ENCODE measurements at regions not wholly inside any gene's neighbourhood (a gene's known extent, or its start where the extent isn't known, plus 50 kb on each side); places are given as distances from the start of the nearest gene placed in this dataset.

- Histone ChIP-seq H3K4me3 (ENCODE audit: low read depth in 1 of 2, low read length in 2 of 2) (no peak overlapping the region), H3K9me3 (ENCODE audit: control insufficient read depth in 1 of 2, low read length in 2 of 2) (no peaks in the 10 kb centered on the region), H3K9ac (ENCODE audit: low read depth in 1 of 2, low read length in 2 of 2) (no peak overlapping the region), H3K4me1 (ENCODE audit: control insufficient read depth in 1 of 2, insufficient read depth in 2 of 2, low read length in 2 of 2) (no peaks in the 10 kb centered on the region), H3K27ac (ENCODE audit: low read depth, low read length) (no peak overlapping the region), H3K36me3 (ENCODE audit: control insufficient read depth in 1 of 2, insufficient read depth in 2 of 2, low read length in 2 of 2) (no peaks in the 10 kb centered on the region), H3K27me3 (ENCODE audit: control insufficient read depth in 1 of 2, insufficient read depth in 2 of 2, low read length in 2 of 2) (no peaks in the 10 kb centered on the region)
These were observed 355.8 kb upstream of the IL12A start for GRCh38 chr3:159632851-159633250.

DNA sequence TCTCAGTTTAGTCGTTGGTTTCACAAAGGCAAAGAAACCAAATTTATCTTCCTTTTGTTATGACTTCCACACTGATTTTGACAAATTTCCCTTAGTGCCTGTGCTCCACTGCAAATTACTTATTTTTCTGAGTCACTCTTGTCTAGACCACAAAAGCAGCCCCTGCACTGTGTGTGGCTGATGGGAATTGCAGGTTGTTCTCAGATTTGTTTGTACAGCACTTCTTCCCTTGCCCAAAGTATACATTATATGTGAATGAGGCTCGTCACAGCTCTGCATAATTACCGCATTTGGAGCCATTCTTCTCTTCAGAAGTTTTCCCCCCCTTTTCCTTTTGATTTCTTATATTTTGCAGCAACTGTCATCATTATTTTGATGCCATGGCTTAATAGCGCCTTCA is 354.2 kb upstream of the IL12A start:
- no peaks in the 10 kb centered on the region for H3K9me3 ChIP-seq (ENCODE audit: control insufficient read depth in 1 of 2, low read length in 2 of 2)
- no peak overlapping the region for H3K4me3 ChIP-seq (ENCODE audit: low read depth in 1 of 2, low read length in 2 of 2)
- H3K27me3 ChIP-seq (ENCODE audit: control insufficient read depth in 1 of 2, insufficient read depth in 2 of 2, low read length in 2 of 2), result no peaks in the 10 kb centered on the region

GRCh38 chr3:159635047-159635641 is 353.5 kb upstream of the IL12A start:
- no peaks in the 10 kb centered on the region for H3K4me1 ChIP-seq (ENCODE audit: control insufficient read depth in 1 of 2, insufficient read depth in 2 of 2, low read length in 2 of 2)
- no peak overlapping the region for H3K27ac ChIP-seq (ENCODE audit: low read depth, low read length)
- H3K9ac ChIP-seq (ENCODE audit: low read depth in 1 of 2, low read length in 2 of 2), result no peak overlapping the region
- no peaks in the 10 kb centered on the region for H3K27me3 ChIP-seq (ENCODE audit: control insufficient read depth in 1 of 2, insufficient read depth in 2 of 2, low read length in 2 of 2)
- H3K36me3 ChIP-seq (ENCODE audit: control insufficient read depth in 1 of 2, insufficient read depth in 2 of 2, low read length in 2 of 2), result no peaks in the 10 kb centered on the region
- H3K4me3 ChIP-seq (ENCODE audit: low read depth in 1 of 2, low read length in 2 of 2), result no peak overlapping the region
- H3K9me3 ChIP-seq (ENCODE audit: control insufficient read depth in 1 of 2, low read length in 2 of 2), result no peaks in the 10 kb centered on the region

More for the DNA sequence above, 354.2 kb upstream of the IL12A start:
- Histone ChIP-seq H3K9ac (ENCODE audit: low read depth in 1 of 2, low read length in 2 of 2) (no peak overlapping the region), H3K4me1 (ENCODE audit: control insufficient read depth in 1 of 2, insufficient read depth in 2 of 2, low read length in 2 of 2) (no peaks in the 10 kb centered on the region), H3K27ac (ENCODE audit: low read depth, low read length) (no peak overlapping the region), H3K36me3 (ENCODE audit: control insufficient read depth in 1 of 2, insufficient read depth in 2 of 2, low read length in 2 of 2) (no peaks in the 10 kb centered on the region)

- H3K4me3 ChIP-seq (ENCODE audit: low read depth in 1 of 2, low read length in 2 of 2), result no peak overlapping the region
- H3K9ac ChIP-seq (ENCODE audit: low read depth in 1 of 2, low read length in 2 of 2), result no peak overlapping the region
- no peaks in the 10 kb centered on the region for H3K4me1 ChIP-seq (ENCODE audit: control insufficient read depth in 1 of 2, insufficient read depth in 2 of 2, low read length in 2 of 2)
- H3K27ac ChIP-seq (ENCODE audit: low read depth, low read length), result no peak overlapping the region
- H3K27me3 ChIP-seq (ENCODE audit: control insufficient read depth in 1 of 2, insufficient read depth in 2 of 2, low read length in 2 of 2), result no peaks in the 10 kb centered on the region
- H3K36me3 ChIP-seq (ENCODE audit: control insufficient read depth in 1 of 2, insufficient read depth in 2 of 2, low read length in 2 of 2), result no peaks in the 10 kb centered on the region
- no peaks in the 10 kb centered on the region for H3K9me3 ChIP-seq (ENCODE audit: control insufficient read depth in 1 of 2, low read length in 2 of 2)
These were observed 350.6 kb upstream of the IL12A start for GRCh38 chr3:159637883-159638542.

DNA sequence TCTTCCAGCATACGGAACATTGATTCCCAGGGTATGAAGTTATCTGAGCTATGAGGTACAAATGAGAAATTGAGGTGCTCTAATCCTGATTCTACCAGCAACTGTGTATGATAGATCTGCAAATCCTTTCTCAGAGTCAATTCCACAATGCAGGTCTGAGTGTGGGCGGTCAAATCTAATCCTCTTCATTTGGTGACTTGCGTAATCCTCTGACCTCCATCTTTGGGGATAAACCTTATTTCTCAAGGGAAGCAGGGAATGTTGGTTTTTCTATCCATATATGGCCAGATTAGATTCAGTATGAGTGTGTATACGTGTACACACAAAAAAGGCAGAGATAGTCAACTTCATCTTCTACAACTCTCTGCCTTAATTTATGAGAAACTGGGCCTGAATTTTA is 348.4 kb upstream of the IL12A start:
- H3K27me3 ChIP-seq (ENCODE audit: control insufficient read depth in 1 of 2, insufficient read depth in 2 of 2, low read length in 2 of 2), result no peaks in the 10 kb centered on the region
- no peak overlapping the region for H3K4me3 ChIP-seq (ENCODE audit: low read depth in 1 of 2, low read length in 2 of 2)
- no peak overlapping the region for H3K9ac ChIP-seq (ENCODE audit: low read depth in 1 of 2, low read length in 2 of 2)
- no peaks in the 10 kb centered on the region for H3K4me1 ChIP-seq (ENCODE audit: control insufficient read depth in 1 of 2, insufficient read depth in 2 of 2, low read length in 2 of 2)
- H3K9me3 ChIP-seq (ENCODE audit: control insufficient read depth in 1 of 2, low read length in 2 of 2), result no peaks in the 10 kb centered on the region
- H3K27ac ChIP-seq (ENCODE audit: low read depth, low read length), result no peak overlapping the region
- no peaks in the 10 kb centered on the region for H3K36me3 ChIP-seq (ENCODE audit: control insufficient read depth in 1 of 2, insufficient read depth in 2 of 2, low read length in 2 of 2)

DNA sequence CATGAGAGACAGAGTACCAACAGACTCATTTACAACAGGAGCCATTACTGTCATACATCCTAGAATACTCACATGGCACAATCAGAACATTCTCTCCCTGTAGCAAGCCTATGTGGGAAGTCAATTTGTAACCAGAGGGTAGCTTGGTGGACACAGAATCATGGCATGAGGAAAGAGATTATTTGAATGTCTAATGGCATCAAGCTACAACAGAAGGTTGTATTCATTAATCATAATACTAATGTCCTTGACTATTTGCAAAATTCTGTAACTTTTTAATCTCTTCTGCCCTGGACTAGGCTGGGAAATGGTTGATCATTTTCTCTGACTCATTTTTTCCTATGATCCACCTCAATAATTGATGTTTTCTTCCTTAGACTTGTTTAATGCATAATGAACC is 345.2 kb upstream of the IL12A start:
- Histone ChIP-seq H3K4me1 (ENCODE audit: control insufficient read depth in 1 of 2, insufficient read depth in 2 of 2, low read length in 2 of 2) (no peaks in the 10 kb centered on the region), H3K27ac (ENCODE audit: low read depth, low read length) (no peak overlapping the region), H3K9ac (ENCODE audit: low read depth in 1 of 2, low read length in 2 of 2) (no peak overlapping the region), H3K36me3 (ENCODE audit: control insufficient read depth in 1 of 2, insufficient read depth in 2 of 2, low read length in 2 of 2) (no peaks in the 10 kb centered on the region), H3K27me3 (ENCODE audit: control insufficient read depth in 1 of 2, insufficient read depth in 2 of 2, low read length in 2 of 2) (no peaks in the 10 kb centered on the region), H3K9me3 (ENCODE audit: control insufficient read depth in 1 of 2, low read length in 2 of 2) (no peaks in the 10 kb centered on the region), H3K4me3 (ENCODE audit: low read depth in 1 of 2, low read length in 2 of 2) (no peak overlapping the region)

- Histone ChIP-seq H3K9ac (ENCODE audit: low read depth in 1 of 2, low read length in 2 of 2) (no peak overlapping the region), H3K27me3 (ENCODE audit: control insufficient read depth in 1 of 2, insufficient read depth in 2 of 2, low read length in 2 of 2) (no peaks in the 10 kb centered on the region), H3K27ac (ENCODE audit: low read depth, low read length) (no peak overlapping the region), H3K36me3 (ENCODE audit: control insufficient read depth in 1 of 2, insufficient read depth in 2 of 2, low read length in 2 of 2) (no peaks in the 10 kb centered on the region), H3K4me3 (ENCODE audit: low read depth in 1 of 2, low read length in 2 of 2) (no peak overlapping the region), H3K4me1 (ENCODE audit: control insufficient read depth in 1 of 2, insufficient read depth in 2 of 2, low read length in 2 of 2) (no peaks in the 10 kb centered on the region), H3K9me3 (ENCODE audit: control insufficient read depth in 1 of 2, low read length in 2 of 2) (no peaks in the 10 kb centered on the region)
These were observed 342.8 kb upstream of the IL12A start for GRCh38 chr3:159645874-159646273.

DNA sequence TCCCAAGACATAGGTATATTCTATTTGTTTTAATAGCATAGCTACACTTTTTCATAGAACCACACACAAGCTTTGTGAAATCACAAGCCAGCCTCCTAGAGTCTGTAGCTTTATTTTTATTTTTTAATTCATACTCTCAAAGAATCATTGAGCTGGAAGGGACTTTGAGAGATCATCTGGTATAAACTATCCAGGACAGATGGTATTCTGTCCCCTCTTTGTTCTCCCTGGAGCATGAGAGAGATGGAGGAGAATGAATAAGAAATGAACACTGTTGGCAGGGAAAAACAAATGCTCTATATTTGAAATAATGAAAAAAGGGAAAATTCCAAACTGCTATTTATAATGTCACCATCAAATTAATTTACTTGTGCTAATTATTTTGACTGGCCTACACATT is 338.7 kb upstream of the IL12A start:
- Histone ChIP-seq H3K9ac (ENCODE audit: low read depth in 1 of 2, low read length in 2 of 2) (no peak overlapping the region), H3K4me1 (ENCODE audit: control insufficient read depth in 1 of 2, insufficient read depth in 2 of 2, low read length in 2 of 2) (no peaks in the 10 kb centered on the region), H3K9me3 (ENCODE audit: control insufficient read depth in 1 of 2, low read length in 2 of 2) (no peaks in the 10 kb centered on the region), H3K27ac (ENCODE audit: low read depth, low read length) (no peak overlapping the region), H3K4me3 (ENCODE audit: low read depth in 1 of 2, low read length in 2 of 2) (no peak overlapping the region), H3K27me3 (ENCODE audit: control insufficient read depth in 1 of 2, insufficient read depth in 2 of 2, low read length in 2 of 2) (no peaks in the 10 kb centered on the region), H3K36me3 (ENCODE audit: control insufficient read depth in 1 of 2, insufficient read depth in 2 of 2, low read length in 2 of 2) (no peaks in the 10 kb centered on the region)

GRCh38 chr3:159650726-159651125 is 337.9 kb upstream of the IL12A start:
- no peaks in the 10 kb centered on the region for H3K27me3 ChIP-seq (ENCODE audit: control insufficient read depth in 1 of 2, insufficient read depth in 2 of 2, low read length in 2 of 2)
- no peaks in the 10 kb centered on the region for H3K9me3 ChIP-seq (ENCODE audit: control insufficient read depth in 1 of 2, low read length in 2 of 2)
- H3K27ac ChIP-seq (ENCODE audit: low read depth, low read length), result no peak overlapping the region
- H3K4me1 ChIP-seq (ENCODE audit: control insufficient read depth in 1 of 2, insufficient read depth in 2 of 2, low read length in 2 of 2), result no peaks in the 10 kb centered on the region
- H3K4me3 ChIP-seq (ENCODE audit: low read depth in 1 of 2, low read length in 2 of 2), result no peak overlapping the region
- H3K36me3 ChIP-seq (ENCODE audit: control insufficient read depth in 1 of 2, insufficient read depth in 2 of 2, low read length in 2 of 2), result no peaks in the 10 kb centered on the region
- H3K9ac ChIP-seq (ENCODE audit: low read depth in 1 of 2, low read length in 2 of 2), result no peak overlapping the region

DNA sequence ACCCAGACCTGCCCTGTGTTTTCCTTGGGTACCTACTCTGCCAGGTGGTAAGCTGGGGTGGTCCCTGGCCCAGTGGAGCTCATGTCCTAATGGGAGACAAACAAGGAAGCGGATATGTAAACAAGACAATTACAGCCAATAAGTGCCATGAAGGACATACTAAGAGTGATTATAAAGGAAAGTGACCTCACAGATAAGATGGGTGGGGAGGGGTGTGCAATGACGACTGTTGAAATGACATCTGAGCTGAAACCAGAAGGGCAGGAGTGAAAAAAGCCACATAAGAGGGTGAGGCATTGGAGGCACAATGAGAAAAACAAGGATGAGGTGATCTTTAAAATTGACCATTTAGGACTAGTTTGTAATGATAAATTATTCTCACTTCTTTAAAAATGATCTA is 336.2 kb upstream of the IL12A start:
- Histone ChIP-seq H3K9me3 (ENCODE audit: control insufficient read depth in 1 of 2, low read length in 2 of 2) (no peaks in the 10 kb centered on the region), H3K4me3 (ENCODE audit: low read depth in 1 of 2, low read length in 2 of 2) (no peak overlapping the region), H3K36me3 (ENCODE audit: control insufficient read depth in 1 of 2, insufficient read depth in 2 of 2, low read length in 2 of 2) (no peaks in the 10 kb centered on the region), H3K27me3 (ENCODE audit: control insufficient read depth in 1 of 2, insufficient read depth in 2 of 2, low read length in 2 of 2) (no peaks in the 10 kb centered on the region), H3K9ac (ENCODE audit: low read depth in 1 of 2, low read length in 2 of 2) (no peak overlapping the region), H3K27ac (ENCODE audit: low read depth, low read length) (no peak overlapping the region), H3K4me1 (ENCODE audit: control insufficient read depth in 1 of 2, insufficient read depth in 2 of 2, low read length in 2 of 2) (no peaks in the 10 kb centered on the region)
